ENCODE measurements at regions not wholly inside any gene's neighbourhood (a gene's known extent, or its start where the extent isn't known, plus 50 kb on each side); places are given as distances from the start of the nearest gene placed in this dataset.
A peak's percentile ranks its signal among the peaks of the same experiment; 100 is the strongest.

GRCh38 chr7:152489044-152489443, 53.2 kb upstream of the KMT2C start:
- ATAC-seq (no peak), DNase-seq (no peak)
- intact Hi-C loops (cut with DNase I): no loop called here
- no peak overlapping the region for H3K27ac ChIP-seq
- TF ChIP-seq, protein P1, sequence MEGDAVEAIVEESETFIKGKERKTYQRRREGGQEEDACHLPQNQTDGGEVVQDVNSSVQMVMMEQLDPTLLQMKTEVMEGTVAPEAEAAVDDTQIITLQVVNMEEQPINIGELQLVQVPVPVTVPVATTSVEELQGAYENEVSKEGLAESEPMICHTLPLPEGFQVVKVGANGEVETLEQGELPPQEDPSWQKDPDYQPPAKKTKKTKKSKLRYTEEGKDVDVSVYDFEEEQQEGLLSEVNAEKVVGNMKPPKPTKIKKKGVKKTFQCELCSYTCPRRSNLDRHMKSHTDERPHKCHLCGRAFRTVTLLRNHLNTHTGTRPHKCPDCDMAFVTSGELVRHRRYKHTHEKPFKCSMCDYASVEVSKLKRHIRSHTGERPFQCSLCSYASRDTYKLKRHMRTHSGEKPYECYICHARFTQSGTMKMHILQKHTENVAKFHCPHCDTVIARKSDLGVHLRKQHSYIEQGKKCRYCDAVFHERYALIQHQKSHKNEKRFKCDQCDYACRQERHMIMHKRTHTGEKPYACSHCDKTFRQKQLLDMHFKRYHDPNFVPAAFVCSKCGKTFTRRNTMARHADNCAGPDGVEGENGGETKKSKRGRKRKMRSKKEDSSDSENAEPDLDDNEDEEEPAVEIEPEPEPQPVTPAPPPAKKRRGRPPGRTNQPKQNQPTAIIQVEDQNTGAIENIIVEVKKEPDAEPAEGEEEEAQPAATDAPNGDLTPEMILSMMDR (IDR thresholded peaks at IDR 0.05): no peak
- no peaks in the 10 kb centered on the region for H3K9me3 ChIP-seq
- no peaks in the 10 kb centered on the region for H3K27me3 ChIP-seq
- H3K36me3 ChIP-seq: no peaks in the 10 kb centered on the region
- H3K4me3 ChIP-seq: no peak overlapping the region
- no peaks in the 10 kb centered on the region for H3K4me1 ChIP-seq

DNA sequence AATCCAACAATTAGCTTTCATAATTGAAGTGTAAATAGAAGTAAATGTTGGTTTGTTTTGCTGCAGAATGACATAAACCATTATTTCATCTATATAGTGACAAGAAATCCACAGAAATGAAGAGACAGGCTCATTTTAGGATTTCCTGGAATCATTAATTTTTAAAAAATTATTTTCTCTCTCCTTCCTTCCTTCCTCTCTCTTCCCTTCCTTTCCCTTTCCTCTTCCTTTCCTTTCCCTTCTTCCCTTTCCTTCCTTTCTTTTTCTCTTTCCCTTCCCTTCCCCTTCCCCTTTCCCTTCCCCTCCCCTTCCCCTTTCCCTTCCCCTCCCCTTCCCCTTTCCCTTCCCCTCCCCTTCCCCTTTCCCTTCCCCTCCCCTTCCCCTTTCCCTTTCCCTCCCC, 51.2 kb upstream of the KMT2C start:
- no peak for DNase-seq
- no peaks in the 10 kb centered on the region for H3K36me3 ChIP-seq
- ATAC-seq: no peak
- H3K27ac ChIP-seq: no peak overlapping the region
- no peaks in the 10 kb centered on the region for H3K27me3 ChIP-seq
- no peaks in the 10 kb centered on the region for H3K9me3 ChIP-seq
- TF ChIP-seq, protein P1 (IDR thresholded peaks at IDR 0.05): no peak
- no peaks in the 10 kb centered on the region for H3K4me1 ChIP-seq
- intact Hi-C loops (cut with DNase I): no loop called here
- no peak overlapping the region for H3K4me3 ChIP-seq

GRCh38 chr7:152485826-152486225, 50.0 kb upstream of the KMT2C start:
- no peak overlapping the region for H3K4me3 ChIP-seq
- no peaks in the 10 kb centered on the region for H3K36me3 ChIP-seq
- ATAC-seq (no peak), DNase-seq (peak in 1 of 4 donors; percentile 19)
- intact Hi-C loops (cut with DNase I): no loop called here
- no peaks in the 10 kb centered on the region for H3K4me1 ChIP-seq
- H3K9me3 ChIP-seq: no peaks in the 10 kb centered on the region
- H3K27ac ChIP-seq: no peak overlapping the region
- TF ChIP-seq, protein P1 (IDR thresholded peaks at IDR 0.05): no peak
- no peaks in the 10 kb centered on the region for H3K27me3 ChIP-seq

All from left lung (tissue), 4 donors.